Pancreas (tissue), 10 donors: ENCODE measurements at regions not wholly inside any gene's neighbourhood (a gene's known extent, or its start where the extent isn't known, plus 50 kb on each side); places are given as distances from the start of the nearest gene placed in this dataset.

ENCODE experiments used
- ATAC-seq, 4 donors: fragments of 200-7000 bp; cut with Tn5 transposase; one replicate each; pipeline versions ENCODE4 v1.8.0 to v1.9.1; 2020; ENCODE audit warnings: mild to moderate bottlenecking in 4 of 4, moderate library complexity in 4 of 4
- DNase-seq, 6 donors: peaks; one replicate each; pipeline ENCODE4 v3.0.0-alpha.2; 2020
- FAIRE-seq: peaks from 2 replicates; lab custom pipeline; 2012; peaks lifted over from hg19 to GRCh38; lab: Jason Lieb, UNC
- H3K27ac ChIP-seq, 4 donors: fragments of 200-600 bp; sonication (generic); 1 replicate in 3 of 4; 2 replicates in 1 of 4; pipeline versions ENCODE4 v1.5.0 to v1.8.0; 2020
- H3K27me3 ChIP-seq, 4 donors: fragments of 200-600 bp; one replicate each; pipeline ENCODE4 v1.8.0; 2021
- H3K36me3 ChIP-seq, 3 donors: fragments of 200-600 bp; sonication (generic) in 1 of 3; one replicate each; pipeline versions ENCODE4 v1.5.0 to v1.8.0; 2020 to 2021
- H3K4me1 ChIP-seq, 3 donors: fragments of 200-600 bp; one replicate each; pipeline ENCODE4 v1.8.0; 2021
- H3K4me3 ChIP-seq, 4 donors: fragments of 200-600 bp; sonication (generic) in 2 of 4; one replicate each; pipeline versions ENCODE4 v1.5.0 to v1.8.0; 2020 to 2021
- H3K9me3 ChIP-seq, 4 donors: fragments of 200-600 bp; one replicate each; pipeline ENCODE4 v1.8.0; 2021
- CTCF ChIP-seq, 4 donors: fragments of 200-600 bp; sonication (generic) in 3 of 4; IDR thresholded peaks; one replicate each; pipeline versions ENCODE4 v1.5.0 to v1.8.0; 2021; ENCODE audit warnings: antibody characterized with exemption in 4 of 4
- WGBS, 2 donors: extraction: QIAGEN DNeasy Blood & Tissue Kit; methylation state at CpG; one replicate each; pipeline ENCODE4 v1.1.7; 2013; 5-methylcytosine and 5-hydroxymethylcytosine counted together
- intact Hi-C, 3 donors: fragments of 100-400 bp; cut with DNase I; formaldehyde crosslinking; loops; one replicate each; pipeline versions ENCODE4 v1.11.1 to v1.14.2; 2022
- donor health status: healthy with polysubstance abuse.
- donor health status: DM: no; HTN: no; CAD: no; lungs with moderate emphysema.
- donor health status: DM: no; HTN: no; CAD: no.
- donor health status: control.
- donor health status: control.
- donor health status: Bipolar disorder and iron deficiency.
- donor health status: DM: yes; HTN: yes; CAD: no.
- donor health status: DM: no; HTN: no; CAD: no.
- donor health status: DM: no; HTN: no; CAD: no.
- donor health status: DM: yes; HTN: yes; CAD: no.

DNA sequence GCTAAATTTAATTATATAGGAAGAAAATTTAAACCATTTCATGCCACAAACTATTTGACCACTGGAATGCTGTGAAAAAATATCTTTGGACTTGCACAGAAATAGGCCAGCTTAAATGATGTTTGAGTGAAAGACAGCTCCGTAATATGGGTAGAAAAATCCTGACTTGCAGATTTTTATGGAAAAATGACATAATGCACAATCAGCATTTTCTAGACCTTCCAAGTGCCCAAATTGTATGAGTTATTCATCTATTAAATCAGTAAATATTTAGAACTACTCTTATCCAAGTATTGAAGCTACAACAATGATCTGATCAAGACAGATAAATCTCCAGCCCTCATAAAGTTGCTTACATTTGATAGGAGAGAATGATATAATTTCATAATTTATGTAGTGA is 691.1 kb upstream of the DDX18 start:
- no peaks in the 10 kb centered on the region for H3K36me3 ChIP-seq
- H3K27ac ChIP-seq, result no peak overlapping the region
- H3K4me1 ChIP-seq, result no peaks in the 10 kb centered on the region
- intact Hi-C loops, result no loop called here
- 65 to 83% methylated on average over 1 of the region's 1 CpG for WGBS, 2 donors
- ATAC-seq, result no peak
- no peaks in the 10 kb centered on the region for H3K9me3 ChIP-seq
- no peak overlapping the region for H3K4me3 ChIP-seq
- no peak for TF ChIP-seq CTCF (IDR thresholded peaks at IDR 0.05)
- no peaks in the 10 kb centered on the region for H3K27me3 ChIP-seq
- no peak for FAIRE-seq
- DNase-seq, result no peak

GRCh38 chr2:117126656-117127055 is 687.8 kb upstream of the DDX18 start:
- WGBS, 2 donors, result 7 to 10% methylated on average over 3 of the region's 3 CpGs
- intact Hi-C loops, result no loop called here
- ATAC-seq (no peak), FAIRE-seq (no peak), DNase-seq (no peak)
- Histone ChIP-seq H3K36me3 (no peaks in the 10 kb centered on the region), H3K4me1 (no peaks in the 10 kb centered on the region), H3K27me3 (no peaks in the 10 kb centered on the region), H3K9me3 (no peaks in the 10 kb centered on the region), H3K4me3 (no peak overlapping the region), H3K27ac (no peak overlapping the region)
- no peak for TF ChIP-seq CTCF (IDR thresholded peaks at IDR 0.05)

DNA sequence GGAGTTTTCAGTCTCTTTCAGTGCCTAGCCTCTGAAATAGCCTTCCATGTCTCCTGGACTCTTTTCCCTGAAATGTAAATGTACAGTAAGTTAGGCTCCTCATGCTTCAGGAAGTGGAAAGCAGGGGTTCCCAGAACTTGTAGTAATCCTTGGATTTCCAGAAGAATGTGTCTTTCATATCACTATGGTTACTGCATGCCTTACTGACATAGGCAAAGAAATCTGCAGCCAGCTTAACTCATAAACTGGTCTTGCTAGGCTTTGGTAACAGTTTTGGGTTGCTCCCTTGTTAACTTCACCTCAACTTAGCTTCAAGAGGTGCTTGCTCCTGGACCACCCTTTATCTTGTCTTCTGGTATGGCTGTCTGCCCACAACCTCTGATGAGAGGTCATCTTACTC is 686.8 kb upstream of the DDX18 start:
- H3K4me1 ChIP-seq, result no peaks in the 10 kb centered on the region
- H3K27me3 ChIP-seq, result no peaks in the 10 kb centered on the region
- FAIRE-seq, result no peak
- DNase-seq, result no peak
- TF ChIP-seq CTCF (IDR thresholded peaks at IDR 0.05), result no peak
- intact Hi-C loops, result no loop called here
- H3K4me3 ChIP-seq, result no peak overlapping the region
- no peaks in the 10 kb centered on the region for H3K36me3 ChIP-seq
- no peak overlapping the region for H3K27ac ChIP-seq
- H3K9me3 ChIP-seq, result no peaks in the 10 kb centered on the region
- no peak for ATAC-seq

DNA sequence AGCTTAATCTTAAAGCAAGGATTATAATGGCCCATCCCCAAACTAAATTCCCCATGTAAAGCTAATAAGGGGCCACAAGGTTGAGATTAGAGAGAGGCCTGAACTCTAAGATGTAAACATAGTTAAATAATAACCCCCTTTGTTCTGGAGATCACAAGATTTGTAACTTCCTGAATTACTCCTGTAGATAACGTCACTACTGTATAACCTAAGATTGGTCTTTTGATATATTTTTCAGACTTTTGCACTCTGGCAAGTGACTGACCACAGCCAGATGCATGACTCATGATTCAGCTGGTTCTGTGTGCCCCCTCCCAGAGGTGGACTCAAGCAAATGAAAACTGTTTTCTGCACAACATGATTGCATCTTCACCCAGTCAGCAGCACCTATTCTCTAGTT is 686.0 kb upstream of the DDX18 start:
- H3K36me3 ChIP-seq, result no peaks in the 10 kb centered on the region
- H3K4me1 ChIP-seq, result no peaks in the 10 kb centered on the region
- ATAC-seq (no peak), FAIRE-seq (no peak), DNase-seq (no peak)
- no peak for TF ChIP-seq CTCF (IDR thresholded peaks at IDR 0.05)
- 12% methylated on average over 1 of the region's 1 CpG for WGBS, 2 donors
- intact Hi-C loops, result no loop called here
- H3K9me3 ChIP-seq, result no peaks in the 10 kb centered on the region
- H3K27me3 ChIP-seq, result no peaks in the 10 kb centered on the region
- no peak overlapping the region for H3K27ac ChIP-seq
- H3K4me3 ChIP-seq, result no peak overlapping the region

GRCh38 chr2:117137371-117137770 is 677.1 kb upstream of the DDX18 start:
- DNase-seq (no peak), FAIRE-seq (no peak), ATAC-seq (no peak)
- no peaks in the 10 kb centered on the region for H3K27me3 ChIP-seq
- intact Hi-C loops, result no loop called here
- H3K36me3 ChIP-seq, result no peaks in the 10 kb centered on the region
- no peak for TF ChIP-seq CTCF (IDR thresholded peaks at IDR 0.05)
- H3K4me1 ChIP-seq, result no peaks in the 10 kb centered on the region
- WGBS, 2 donors, result 48 to 100% methylated on average over 1 to 2 of the region's 2 CpGs
- no peak overlapping the region for H3K27ac ChIP-seq
- H3K9me3 ChIP-seq, result no peaks in the 10 kb centered on the region
- no peak overlapping the region for H3K4me3 ChIP-seq
